HG03575 (cell line): ENCODE measurements at regions not wholly inside any gene's neighbourhood (a gene's known extent, or its start where the extent isn't known, plus 50 kb on each side); places are given as distances from the start of the nearest gene placed in this dataset.

Experiments used
- ATAC-seq: cut with Tn5 transposase; IDR thresholded peaks from one replicate; pipeline ENCODE4 v1.9.1; 2021; ENCODE audit not compliant: unreplicated experiment, insufficient number of reproducible peaks, low FRiP score; ENCODE audit errors: extremely low read depth

DNA sequence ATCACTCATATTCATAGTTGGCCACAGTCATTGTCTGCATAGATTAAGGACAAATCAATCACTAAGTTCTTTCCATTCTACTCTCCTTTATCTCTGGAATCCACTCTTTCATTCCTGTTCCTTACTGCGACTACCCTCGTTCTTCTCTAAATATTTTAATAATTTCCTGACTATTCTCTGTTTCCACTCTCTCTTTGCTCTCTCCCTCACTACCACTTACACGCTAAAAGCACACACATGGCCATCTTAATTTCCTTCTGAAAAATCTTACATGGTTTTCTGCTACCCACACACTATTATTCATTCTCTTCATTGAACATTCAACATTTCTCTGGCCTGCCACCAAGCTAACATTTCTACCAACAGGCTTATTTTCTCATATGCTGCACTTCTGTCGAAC, 279.6 kb upstream of the PLSCR5 start:
- ATAC-seq = no peak

DNA sequence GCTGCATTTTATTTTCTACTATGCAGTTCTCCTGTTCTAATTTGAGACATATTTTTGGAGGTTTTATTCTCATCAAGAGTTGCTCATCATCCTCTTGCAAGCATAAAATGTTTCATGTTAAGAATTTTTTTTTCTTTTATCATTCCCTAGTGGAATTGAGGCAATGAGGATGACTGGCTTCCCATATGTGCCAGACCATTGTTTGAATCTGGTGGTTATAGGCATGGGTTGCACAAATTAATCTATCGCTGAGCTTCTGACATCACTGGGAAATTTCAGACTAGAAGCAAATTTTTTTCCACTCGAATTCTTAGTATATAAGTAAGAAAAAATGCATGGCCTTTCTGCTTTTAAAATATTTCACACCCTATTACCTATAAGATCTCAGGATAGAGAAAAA, 279.1 kb upstream of the PLSCR5 start:
- no peak for ATAC-seq

DNA sequence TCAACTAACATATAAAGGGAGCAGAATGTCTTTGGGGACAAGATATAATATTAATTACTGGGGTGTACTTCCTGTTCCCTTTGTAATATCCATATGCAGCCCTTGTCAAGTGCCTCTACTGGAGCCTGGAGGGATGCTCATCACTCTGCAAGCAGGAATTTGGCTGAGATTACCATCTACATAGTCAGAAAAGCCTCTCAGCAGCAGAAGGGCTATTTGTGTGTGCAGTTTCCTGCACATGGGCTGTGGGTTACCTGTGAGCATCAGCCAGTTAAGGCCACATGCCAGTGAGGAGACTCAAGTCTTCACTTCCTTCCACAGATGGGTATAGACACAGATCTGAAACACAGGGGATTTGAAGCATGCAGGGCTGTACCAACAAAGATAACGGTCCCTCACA, 278.1 kb upstream of the PLSCR5 start:
- ATAC-seq = no peak

DNA sequence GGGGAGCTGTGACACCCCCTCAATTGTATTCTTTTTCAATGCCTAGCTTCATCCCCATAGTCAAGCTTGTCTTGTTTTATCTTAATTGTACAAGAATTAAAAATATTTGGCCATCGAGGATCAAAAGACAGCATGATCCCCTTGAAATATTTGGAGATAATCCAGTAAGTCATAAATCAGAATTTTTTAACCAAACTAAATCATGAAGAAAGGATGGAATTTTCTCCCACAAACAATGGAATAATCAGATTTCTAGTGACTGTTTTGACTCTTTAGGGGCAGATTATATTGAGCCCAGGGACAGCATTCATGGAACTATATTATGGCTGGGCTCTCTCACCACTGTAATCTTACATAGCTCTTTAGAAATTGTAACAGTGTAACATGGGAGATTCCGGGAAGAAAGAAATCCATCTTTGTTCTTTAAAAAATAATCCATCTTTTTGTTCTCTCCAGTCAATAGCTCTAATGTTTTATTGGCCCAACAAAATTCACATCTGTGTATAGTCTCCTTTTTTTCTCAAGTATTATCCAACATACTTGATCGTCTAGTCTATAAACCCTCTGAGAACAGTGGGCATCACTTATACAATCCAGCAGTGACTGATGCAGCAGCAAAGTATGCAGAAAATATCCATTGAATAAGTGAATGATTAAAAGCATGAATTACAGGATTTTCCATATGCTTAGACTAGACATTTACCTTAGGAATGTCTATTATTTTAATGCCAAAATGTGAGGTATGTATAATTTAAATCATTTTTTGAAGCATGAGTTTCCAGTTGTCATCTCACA, 277.0 kb upstream of the PLSCR5 start:
- ATAC-seq = no peak

DNA sequence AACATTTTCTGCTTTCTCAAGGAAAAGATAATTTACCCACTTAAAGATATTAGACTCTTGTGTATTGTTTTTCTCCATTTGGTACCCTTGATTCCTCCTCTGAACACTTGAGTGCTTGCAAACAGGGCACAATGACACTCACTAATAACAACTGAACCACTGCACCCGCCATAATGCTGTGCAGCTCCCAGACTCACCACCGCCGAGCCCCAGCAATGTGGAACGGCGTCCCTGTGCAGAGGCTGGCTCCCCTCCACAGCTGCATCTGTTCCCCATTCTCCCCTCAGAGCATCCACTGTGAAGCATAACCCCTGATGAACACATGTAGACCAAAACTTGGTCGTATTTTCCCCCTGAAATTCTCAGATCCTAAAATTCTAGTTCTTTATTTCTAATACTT, 276.2 kb upstream of the PLSCR5 start:
- ATAC-seq = no peak

DNA sequence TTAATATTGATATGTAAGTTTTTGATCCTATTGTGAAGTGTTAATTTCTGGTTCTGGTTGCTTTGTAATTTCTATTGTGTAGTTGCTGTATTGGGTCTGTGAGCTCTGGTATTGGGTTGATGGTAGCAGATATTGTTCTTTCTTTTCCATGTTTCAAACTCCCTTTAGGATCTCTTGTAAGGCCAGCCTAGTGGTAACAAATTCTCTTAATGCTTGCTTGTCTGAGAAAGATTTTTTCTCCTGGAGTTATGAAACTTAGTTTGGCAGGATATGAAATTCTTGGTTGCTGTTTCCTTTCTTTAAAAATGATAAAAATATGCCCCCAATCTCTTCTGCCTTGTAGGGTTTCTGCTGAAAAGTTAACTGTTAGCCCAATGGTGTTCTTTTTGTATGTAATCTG, 268.6 kb upstream of the PLSCR5 start:
- ATAC-seq = no peak

DNA sequence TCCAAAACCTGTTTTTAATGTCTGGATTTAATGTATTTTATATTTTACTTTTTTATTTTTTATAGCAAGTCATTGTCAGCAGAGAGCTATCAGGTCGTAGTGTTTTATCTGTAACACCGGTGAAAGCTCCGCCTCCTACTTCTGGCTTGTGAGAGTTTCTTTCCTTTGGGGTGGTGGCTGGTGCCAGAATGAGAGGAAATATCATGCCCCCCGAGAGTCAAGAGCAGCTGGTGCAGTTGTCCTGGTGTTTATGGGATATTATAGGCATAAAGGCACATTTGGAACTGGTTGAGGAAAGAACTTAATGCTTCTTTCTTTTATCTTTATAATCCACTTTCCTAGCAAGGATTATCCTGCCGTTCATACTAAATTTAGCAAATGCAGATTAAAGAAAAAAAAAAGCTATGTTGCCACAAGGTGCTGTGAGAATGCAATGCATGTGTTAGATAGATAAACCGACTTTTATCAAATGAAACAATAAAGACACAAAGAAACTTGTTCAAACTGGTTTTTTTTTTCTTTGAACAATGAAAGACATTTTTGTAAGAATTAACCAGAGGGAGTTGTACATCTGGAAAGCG, 260.1 kb upstream of the PLSCR5 start:
- ATAC-seq = no peak

DNA sequence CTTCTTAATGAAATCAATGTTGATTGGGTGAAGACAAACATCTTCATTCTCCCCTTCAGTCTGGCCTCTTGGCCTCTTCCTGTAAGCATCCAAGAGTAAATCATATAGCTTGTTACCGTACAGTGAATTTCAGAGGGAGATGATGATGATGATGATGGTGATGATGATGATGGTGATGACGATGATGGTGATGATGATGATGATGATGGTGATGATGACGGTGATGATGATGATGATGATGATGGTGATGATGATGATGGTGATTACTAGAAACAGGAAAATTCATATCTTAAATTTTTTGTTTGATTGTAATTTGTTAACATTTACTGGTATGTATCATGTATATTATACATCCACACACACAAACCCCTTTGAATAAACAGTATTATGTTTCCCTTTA, 256.1 kb upstream of the PLSCR5 start:
- ATAC-seq = no peak

DNA sequence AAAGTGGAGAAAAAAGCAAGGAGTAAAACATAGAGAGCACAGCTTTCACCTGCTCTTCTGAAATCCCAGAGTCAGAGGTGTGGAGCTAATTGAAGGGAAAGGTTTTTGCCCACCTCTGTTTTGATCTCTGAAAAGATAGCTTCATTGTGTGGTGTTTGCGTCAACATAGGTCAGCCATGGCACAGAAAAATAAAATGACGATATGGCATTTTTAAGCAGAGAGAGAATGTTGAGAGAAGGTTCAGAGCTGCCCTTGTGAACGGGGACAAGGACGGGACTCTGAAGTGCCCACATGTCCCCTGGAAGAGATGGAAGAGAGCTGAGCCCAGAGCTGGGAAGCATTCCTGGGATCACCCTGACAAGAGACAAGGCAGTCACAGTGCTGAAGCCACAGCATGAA, 249.4 kb upstream of the PLSCR5 start:
- ATAC-seq = no peak

DNA sequence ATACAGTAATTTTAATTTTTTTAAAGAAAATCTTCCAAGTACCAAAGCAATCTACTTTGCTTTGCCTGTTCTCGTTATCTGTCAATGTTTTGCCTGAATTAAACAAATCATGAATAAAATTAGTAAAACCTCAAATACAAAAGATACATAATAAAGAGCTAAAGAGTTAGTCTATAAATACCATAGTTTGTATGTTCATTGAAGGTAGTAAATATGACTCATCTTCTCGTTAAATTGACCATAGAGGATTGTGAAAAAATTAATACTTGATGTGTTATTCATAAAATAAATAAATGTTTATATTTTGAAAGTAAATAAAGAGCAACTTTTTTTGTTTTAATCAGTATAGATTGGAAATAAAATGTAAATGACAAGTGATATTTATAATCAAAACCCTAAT, 246.5 kb upstream of the PLSCR5 start:
- no peak for ATAC-seq

DNA sequence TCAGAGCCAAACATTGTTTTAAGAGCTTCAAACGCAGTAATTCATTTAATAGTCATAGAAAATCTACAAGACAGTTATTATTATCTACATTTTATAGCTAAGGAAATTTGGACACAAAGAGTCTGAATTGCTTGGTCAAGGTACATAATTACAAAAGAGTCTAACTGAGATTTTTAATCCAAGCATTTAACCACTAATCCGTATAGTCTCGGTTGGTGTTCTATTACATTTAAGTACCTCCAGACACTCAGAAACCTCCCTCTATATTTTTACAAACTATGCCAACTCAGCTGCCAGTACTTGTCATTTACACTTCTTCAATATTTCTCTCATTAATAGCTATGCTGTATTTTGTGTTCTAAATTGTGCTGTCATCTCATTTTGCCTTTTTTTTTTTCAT, 240.2 kb upstream of the PLSCR5 start:
- ATAC-seq = no peak

DNA sequence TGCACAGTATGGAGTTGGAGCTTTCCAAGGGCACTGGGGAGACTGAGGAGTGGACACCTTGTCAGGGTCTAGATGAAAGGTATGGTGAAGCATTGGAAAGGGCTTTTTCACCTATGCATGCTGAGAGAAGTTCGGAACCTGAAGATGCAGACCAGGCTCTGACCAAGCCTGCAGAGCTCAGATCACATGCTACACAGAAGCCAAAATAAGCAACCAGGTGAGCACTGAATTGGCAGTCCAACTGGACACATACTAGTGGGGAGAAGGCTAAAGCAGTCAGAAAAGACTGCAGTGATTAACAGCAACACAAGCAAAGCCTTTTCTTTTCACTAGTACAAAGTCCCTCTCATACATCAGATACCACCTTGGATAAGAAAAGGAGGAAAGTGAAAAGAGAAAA, 238.3 kb upstream of the PLSCR5 start:
- no peak for ATAC-seq

DNA sequence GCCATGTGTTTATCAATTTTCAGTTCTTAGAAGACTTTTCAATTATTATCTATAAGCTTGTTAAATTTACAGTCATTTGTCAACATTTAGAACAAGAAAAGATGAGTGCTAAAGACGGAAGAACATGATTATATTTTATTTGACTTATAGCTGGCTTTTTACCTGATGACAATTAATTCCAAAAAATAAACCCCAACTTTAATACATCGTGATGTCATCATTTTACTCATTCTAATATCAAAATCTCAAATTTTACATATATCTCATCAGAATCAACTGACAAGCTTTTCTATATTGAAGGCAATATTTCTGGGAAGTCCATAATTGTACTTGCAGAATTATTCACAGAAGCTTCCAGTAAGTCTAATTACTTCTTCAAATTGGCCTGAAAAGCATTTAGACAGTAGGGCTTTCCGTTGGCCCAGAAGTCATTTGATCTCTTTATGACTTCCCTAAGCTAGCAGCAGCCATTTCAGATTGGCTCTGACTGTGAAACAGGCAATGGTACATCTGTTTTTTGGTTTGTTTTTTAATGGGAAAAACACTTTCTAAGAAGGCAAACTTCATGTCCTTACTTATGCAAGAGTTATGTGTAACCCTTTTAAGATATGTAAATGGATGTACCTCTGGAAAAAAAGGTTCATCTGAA, 234.7 kb upstream of the PLSCR5 start:
- no peak for ATAC-seq

DNA sequence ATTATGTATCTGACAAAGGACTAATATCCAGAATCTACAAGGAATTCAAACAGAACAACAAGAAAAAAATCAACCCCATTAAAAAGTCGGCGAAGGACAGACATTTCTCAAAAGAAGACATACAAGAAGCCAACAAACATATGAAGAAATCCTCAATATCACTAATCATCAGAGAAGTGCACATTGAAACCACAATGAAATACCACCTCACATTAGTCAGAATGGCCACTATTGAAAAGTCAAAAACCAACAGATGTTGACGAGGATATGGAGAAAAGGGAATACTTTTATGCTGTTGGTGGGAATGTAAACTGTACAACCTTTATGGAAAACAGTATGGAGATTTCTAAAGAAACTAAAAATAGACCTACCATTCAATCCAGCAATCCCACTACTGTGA, 233.1 kb upstream of the PLSCR5 start:
- no peak for ATAC-seq

DNA sequence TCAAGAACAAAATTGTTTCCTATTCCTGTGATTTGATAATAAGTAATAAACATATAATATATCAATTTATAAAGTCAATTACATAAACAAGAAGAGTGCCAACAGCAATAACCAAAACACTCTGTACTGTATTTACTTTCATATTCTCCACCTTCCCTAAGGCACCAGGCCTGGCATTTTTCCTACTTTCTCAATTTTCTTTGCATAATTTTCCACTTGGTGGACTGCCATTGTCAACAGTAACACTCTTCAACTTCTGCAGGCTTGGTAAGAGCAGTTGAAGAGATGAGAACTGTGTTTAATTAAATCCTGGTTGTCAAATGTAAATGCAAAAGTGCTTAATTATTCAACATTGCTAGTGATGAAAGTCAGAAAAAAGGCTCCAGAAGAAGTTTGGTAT, 229.8 kb upstream of the PLSCR5 start:
- no peak for ATAC-seq

DNA sequence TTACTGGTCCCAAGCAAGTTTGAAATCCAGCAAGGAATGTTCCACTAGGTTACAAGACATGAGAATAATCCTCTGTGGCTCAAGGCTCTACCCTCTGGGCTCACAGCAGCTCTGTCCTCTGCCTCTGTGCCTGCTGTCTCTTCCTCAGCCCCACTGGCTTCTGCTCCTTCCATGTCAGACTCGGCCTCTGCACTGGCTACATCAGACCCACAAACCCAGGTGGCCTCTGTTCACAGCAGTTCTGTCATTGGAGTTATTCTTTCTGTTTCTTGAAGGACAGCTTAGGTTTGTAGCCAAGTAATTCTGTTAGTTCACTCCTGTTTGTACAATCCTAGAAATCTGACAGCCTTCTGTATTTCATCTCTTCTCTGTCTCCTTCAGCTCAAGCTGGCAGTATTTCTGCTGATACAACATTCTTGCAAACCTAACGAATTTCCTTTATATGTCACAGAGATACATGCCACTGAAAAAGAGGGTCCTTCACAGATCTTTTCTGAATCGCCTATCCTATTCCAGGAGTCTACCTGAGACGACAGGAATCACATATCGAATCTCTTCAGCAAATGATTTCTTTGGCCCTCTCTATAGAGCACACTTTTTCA, 227.8 kb upstream of the PLSCR5 start:
- ATAC-seq = no peak

DNA sequence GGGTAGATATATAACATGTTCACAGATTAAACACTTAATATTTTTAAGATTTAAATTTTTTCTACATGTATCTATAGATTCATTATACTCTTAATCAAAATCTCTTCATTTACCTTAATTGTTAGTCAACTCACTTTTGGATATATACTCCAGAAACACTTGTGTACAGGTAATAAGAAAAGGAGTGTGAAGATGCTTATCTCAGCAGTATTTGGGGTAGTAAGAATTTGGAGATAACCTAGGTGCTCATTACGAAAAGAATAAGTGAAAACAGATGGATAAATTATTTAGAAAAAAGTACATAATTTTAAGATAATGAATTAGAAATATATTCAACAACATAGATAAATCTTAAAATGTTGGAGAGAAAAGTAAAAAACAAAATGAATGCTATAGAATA, 226.5 kb upstream of the PLSCR5 start:
- no peak for ATAC-seq

DNA sequence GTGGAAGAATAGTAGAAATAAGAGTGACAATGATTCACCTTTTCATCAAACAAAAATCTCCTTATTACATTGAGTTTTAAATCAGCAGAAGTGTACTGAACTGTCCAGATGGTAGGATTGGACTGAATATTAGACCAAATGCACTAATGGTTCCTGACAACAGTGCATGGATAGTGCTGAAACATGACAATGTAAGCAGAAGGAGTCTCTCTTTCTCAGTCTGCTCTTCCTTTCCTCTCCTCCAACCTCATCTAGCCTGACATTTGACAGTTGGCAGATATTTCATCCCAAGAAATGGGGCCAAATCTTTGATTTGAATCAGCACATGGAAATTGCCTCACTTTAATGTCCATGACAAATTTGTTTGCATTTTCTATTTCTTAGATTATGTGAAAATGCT, 225.1 kb upstream of the PLSCR5 start:
- no peak for ATAC-seq

DNA sequence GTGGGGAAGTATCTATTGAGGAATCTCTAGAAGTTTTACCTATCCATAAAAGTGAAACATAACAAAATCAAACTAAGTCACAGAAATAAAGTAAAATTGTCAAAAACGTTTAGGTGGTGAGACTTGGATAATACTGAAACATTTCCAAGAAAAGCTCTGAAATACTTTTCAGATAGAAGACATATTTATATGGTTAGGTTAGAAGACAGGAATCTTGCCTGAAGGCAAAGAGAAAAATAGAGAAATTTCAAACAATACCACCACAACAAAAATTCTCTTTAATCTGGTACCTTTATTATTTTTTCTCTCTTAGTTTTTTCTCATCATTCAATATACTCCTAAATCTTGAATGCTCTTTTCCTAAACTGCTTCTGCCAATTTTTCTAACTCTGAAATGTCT, 222.7 kb upstream of the PLSCR5 start:
- ATAC-seq = no peak

DNA sequence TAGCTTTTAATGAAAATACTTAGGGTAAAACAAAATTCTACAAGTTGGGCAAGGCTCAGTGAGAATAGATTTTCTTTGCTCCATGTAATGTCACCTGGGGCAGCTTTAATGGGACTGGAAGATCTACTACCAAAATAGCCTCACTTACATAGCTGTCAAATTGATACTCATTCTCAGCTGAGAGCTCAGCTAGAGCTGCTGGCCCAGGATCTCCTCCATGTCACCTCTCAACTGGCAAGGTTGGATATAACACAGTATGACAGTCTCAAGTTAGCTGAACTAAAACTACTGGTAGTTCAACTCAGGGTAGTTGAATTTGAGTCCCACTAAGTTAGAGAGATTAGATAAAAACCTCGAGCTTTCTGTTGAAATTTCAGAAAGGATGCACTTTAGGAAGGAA, 218.5 kb upstream of the PLSCR5 start:
- ATAC-seq = no peak
